ENCODE measurements at regions not wholly inside any gene's neighbourhood (a gene's known extent, or its start where the extent isn't known, plus 50 kb on each side); places are given as distances from the start of the nearest gene placed in this dataset.
A peak's percentile ranks its signal among the peaks of the same experiment; 100 is the strongest.

DNA sequence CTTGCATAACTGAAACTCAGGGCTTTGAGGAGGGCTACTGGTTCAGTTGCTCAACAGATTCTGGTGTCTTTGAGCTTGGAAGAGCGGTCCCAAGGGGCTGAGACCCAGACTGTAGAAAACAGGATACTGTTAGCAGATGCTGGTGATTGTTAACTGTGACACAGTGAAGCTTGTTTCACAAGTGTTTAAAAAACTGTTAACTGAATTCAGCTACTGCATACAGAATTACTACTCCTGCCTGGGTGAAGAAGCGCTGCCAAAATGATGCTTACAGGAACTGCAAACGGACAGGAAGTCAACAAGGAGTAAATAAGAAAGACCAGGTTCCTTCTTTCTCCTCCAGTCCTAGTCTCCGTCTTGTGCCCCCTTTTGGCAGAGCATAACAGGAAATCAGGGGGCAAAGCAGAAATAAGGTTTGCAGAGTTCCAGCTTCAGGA lies 195.3 kb upstream of the USP25 start:
- ATAC-seq: no peak
- CTCF ChIA-PET: no interaction called here
- no peaks in the 10 kb centered on the region for H3K4me1 ChIP-seq (ENCODE audit: insufficient read depth, low read length)
- H3K27ac ChIP-seq (ENCODE audit: low read length): no peak overlapping the region
- H2AFZ ChIP-seq (ENCODE audit: low read length): no peak overlapping the region
- no peak overlapping the region for H3K4me2 ChIP-seq (ENCODE audit: low read length)
- H3K27me3 ChIP-seq (ENCODE audit: low read length): no peaks in the 10 kb centered on the region
- no TSS peak for BruUV-seq (replicated peaks)
- no peaks in the 10 kb centered on the region for H4K20me1 ChIP-seq (ENCODE audit: low read length)
- H3K9me2 ChIP-seq (replicated peaks; ENCODE audit: low read length): no peaks in the 10 kb centered on the region
- POLR2A ChIA-PET (ENCODE audit: unreplicated experiment): no interaction called here
- H3K9ac ChIP-seq (ENCODE audit: low read length): no peak overlapping the region
- no peaks in the 10 kb centered on the region for H3K9me3 ChIP-seq (ENCODE audit: low read length)
- H3F3A ChIP-seq (ENCODE audit: low read length, unreplicated experiment): no peaks in the 10 kb centered on the region
- no peaks in the 10 kb centered on the region for H3K79me2 ChIP-seq (ENCODE audit: low read length)
- no peak overlapping the region for H3K4me3 ChIP-seq (ENCODE audit: low read length)
- no peak for DNase-seq
- intact Hi-C loops (cut with micrococcal nuclease): no loop called here
- no peak for TF ChIP-seq EZH2 (IDR thresholded peaks at IDR 0.05; ENCODE audit: low read length, unreplicated experiment)
- TF ChIP-seq, protein P1, sequence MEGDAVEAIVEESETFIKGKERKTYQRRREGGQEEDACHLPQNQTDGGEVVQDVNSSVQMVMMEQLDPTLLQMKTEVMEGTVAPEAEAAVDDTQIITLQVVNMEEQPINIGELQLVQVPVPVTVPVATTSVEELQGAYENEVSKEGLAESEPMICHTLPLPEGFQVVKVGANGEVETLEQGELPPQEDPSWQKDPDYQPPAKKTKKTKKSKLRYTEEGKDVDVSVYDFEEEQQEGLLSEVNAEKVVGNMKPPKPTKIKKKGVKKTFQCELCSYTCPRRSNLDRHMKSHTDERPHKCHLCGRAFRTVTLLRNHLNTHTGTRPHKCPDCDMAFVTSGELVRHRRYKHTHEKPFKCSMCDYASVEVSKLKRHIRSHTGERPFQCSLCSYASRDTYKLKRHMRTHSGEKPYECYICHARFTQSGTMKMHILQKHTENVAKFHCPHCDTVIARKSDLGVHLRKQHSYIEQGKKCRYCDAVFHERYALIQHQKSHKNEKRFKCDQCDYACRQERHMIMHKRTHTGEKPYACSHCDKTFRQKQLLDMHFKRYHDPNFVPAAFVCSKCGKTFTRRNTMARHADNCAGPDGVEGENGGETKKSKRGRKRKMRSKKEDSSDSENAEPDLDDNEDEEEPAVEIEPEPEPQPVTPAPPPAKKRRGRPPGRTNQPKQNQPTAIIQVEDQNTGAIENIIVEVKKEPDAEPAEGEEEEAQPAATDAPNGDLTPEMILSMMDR (conservative IDR thresholded peaks at IDR 0.05; ENCODE audit: low read depth, low read length): peak; percentile 10; the same call in 1 of the 2 replicates
- no peak for TF ChIP-seq EZH2phosphoT487 (IDR thresholded peaks at IDR 0.05; ENCODE audit: borderline replicate concordance, low read length)
- H3K36me3 ChIP-seq (ENCODE audit: low read depth, low read length): no peaks in the 10 kb centered on the region

DNA sequence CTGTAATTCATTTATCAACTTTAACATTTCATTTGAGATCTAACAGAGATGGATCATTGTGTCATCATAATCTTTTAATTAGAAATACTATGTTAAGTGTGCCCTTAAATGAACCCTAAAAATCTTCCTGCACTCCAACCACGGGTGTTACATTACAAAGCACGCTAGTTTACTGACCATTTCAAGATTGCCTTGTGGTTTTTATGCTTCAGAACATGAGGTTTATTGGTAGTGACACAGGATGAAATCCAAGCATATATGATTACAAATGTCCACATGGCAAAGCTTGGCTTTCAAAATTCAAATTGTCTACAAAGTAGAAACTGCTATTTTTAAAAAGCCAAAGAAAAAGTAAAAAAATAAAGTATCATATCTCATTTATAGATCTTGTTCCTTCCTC lies 190.4 kb upstream of the USP25 start:
- ChIA-PET POLR2A (ENCODE audit: unreplicated experiment) (no interaction called here), CTCF (no interaction called here)
- no peak overlapping the region for H3K9ac ChIP-seq (ENCODE audit: low read length)
- H3K27ac ChIP-seq (ENCODE audit: low read length): no peak overlapping the region
- H3K9me3 ChIP-seq (ENCODE audit: low read length): no peaks in the 10 kb centered on the region
- DNase-seq (peak; percentile 6), ATAC-seq (no peak)
- no peaks in the 10 kb centered on the region for H3K27me3 ChIP-seq (ENCODE audit: low read length)
- H3K9me2 ChIP-seq (replicated peaks; ENCODE audit: low read length): no peaks in the 10 kb centered on the region
- H3K4me1 ChIP-seq (ENCODE audit: insufficient read depth, low read length): no peaks in the 10 kb centered on the region
- no peak for TF ChIP-seq EZH2phosphoT487 (IDR thresholded peaks at IDR 0.05; ENCODE audit: borderline replicate concordance, low read length)
- TF ChIP-seq EZH2 (IDR thresholded peaks at IDR 0.05; ENCODE audit: low read length, unreplicated experiment): no peak
- TF ChIP-seq, protein P1 (conservative IDR thresholded peaks at IDR 0.05; ENCODE audit: low read depth, low read length): no peak
- H3K36me3 ChIP-seq (ENCODE audit: low read depth, low read length): no peaks in the 10 kb centered on the region
- H4K20me1 ChIP-seq (ENCODE audit: low read length): no peaks in the 10 kb centered on the region
- H3K79me2 ChIP-seq (ENCODE audit: low read length): no peaks in the 10 kb centered on the region
- no peak overlapping the region for H3K4me3 ChIP-seq (ENCODE audit: low read length)
- no TSS peak for BruUV-seq (replicated peaks)
- no peaks in the 10 kb centered on the region for H3F3A ChIP-seq (ENCODE audit: low read length, unreplicated experiment)
- no peak overlapping the region for H2AFZ ChIP-seq (ENCODE audit: low read length)
- intact Hi-C loops (cut with micrococcal nuclease): no loop called here
- H3K4me2 ChIP-seq (ENCODE audit: low read length): no peak overlapping the region

DNA sequence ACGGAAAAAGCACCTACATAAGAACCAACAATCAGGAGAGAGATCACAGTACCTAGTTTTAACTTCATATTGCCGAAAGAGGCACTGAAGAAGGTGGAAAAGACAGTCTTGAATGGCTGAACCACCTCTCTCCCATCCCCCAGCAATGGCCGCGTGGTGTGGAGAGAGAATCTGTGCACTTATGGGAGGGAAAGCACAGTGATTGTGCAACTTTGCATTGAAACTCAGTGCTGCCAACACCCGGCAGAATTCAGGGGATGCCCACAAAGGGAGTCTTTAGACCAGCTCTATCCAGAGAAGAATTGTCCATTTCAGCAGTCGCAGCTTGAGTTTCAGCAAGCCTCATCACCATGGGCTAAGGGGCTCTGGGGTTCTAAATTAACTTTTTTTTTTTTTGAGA lies 186.3 kb upstream of the USP25 start:
- H3K9me2 ChIP-seq (replicated peaks; ENCODE audit: low read length): no peaks in the 10 kb centered on the region
- no peaks in the 10 kb centered on the region for H3K9me3 ChIP-seq (ENCODE audit: low read length)
- no peaks in the 10 kb centered on the region for H3K4me1 ChIP-seq (ENCODE audit: insufficient read depth, low read length)
- H2AFZ ChIP-seq (ENCODE audit: low read length): no peak overlapping the region
- H3K4me2 ChIP-seq (ENCODE audit: low read length): no peak overlapping the region
- ChIA-PET CTCF (no interaction called here), POLR2A (ENCODE audit: unreplicated experiment) (no interaction called here)
- H3F3A ChIP-seq (ENCODE audit: low read length, unreplicated experiment): no peaks in the 10 kb centered on the region
- no peaks in the 10 kb centered on the region for H3K36me3 ChIP-seq (ENCODE audit: low read depth, low read length)
- TF ChIP-seq EZH2 (IDR thresholded peaks at IDR 0.05; ENCODE audit: low read length, unreplicated experiment): no peak
- no peak for TF ChIP-seq EZH2phosphoT487 (IDR thresholded peaks at IDR 0.05; ENCODE audit: borderline replicate concordance, low read length)
- TF ChIP-seq, protein P1 (conservative IDR thresholded peaks at IDR 0.05; ENCODE audit: low read depth, low read length): no peak
- H3K9ac ChIP-seq (ENCODE audit: low read length): no peak overlapping the region
- H3K27ac ChIP-seq (ENCODE audit: low read length): no peak overlapping the region
- DNase-seq (no peak), ATAC-seq (no peak)
- H3K27me3 ChIP-seq (ENCODE audit: low read length): no peaks in the 10 kb centered on the region
- H3K4me3 ChIP-seq (ENCODE audit: low read length): no peak overlapping the region
- H3K79me2 ChIP-seq (ENCODE audit: low read length): no peaks in the 10 kb centered on the region
- BruUV-seq (replicated peaks): no TSS peak
- H4K20me1 ChIP-seq (ENCODE audit: low read length): no peaks in the 10 kb centered on the region
- intact Hi-C loops (cut with micrococcal nuclease): no loop called here

Data from PC-3 (cell line).